ENCODE measurements at regions not wholly inside any gene's neighbourhood (a gene's known extent, or its start where the extent isn't known, plus 50 kb on each side); places are given as distances from the start of the nearest gene placed in this dataset.
"Not testable (repeated sequence)": the region's sequence is repeated elsewhere in the genome, so short reads cannot be mapped to it uniquely, and the experiment has no call there.

GRCh38 chr2:89767572-89768435, 1076.3 kb downstream of the RPIA start:
- Histone ChIP-seq H3K27ac (no peak overlapping the region), H3K9ac (ENCODE audit: insufficient read length) (no peak overlapping the region), H3K9me3 (ENCODE audit: low read depth, low read length) (no peaks in the 10 kb centered on the region), H3K36me3 (ENCODE audit: insufficient read depth, low read length) (no peaks in the 10 kb centered on the region), H3K4me3 (no peak overlapping the region)
- DNase-seq (ENCODE audit: low read depth, low spot score) = no peak
- no peak for TF ChIP-seq POLR2AphosphoS5 (IDR thresholded peaks at IDR 0.05; ENCODE audit: borderline replicate concordance, low read depth, low read length)
- TF ChIP-seq FOXP2 (optimal IDR thresholded peaks at IDR 0.05; ENCODE audit: control extremely low read depth, extremely low read length, insufficient read depth) = no peak
- peak; percentile 99 for TF ChIP-seq EZH2 (IDR thresholded peaks at IDR 0.05)

GRCh38 chr2:89775885-89776284, 1084.4 kb downstream of the RPIA start:
- no peaks in the 10 kb centered on the region; the same call in 1 of the 2 replicates for H3K9me3 ChIP-seq (ENCODE audit: low read depth, low read length)
- no peak for TF ChIP-seq EZH2 (IDR thresholded peaks at IDR 0.05)
- no peak overlapping the region for H3K4me3 ChIP-seq
- no peak overlapping the region for H3K9ac ChIP-seq (ENCODE audit: insufficient read length)
- DNase-seq (ENCODE audit: low read depth, low spot score) = no peak
- H3K36me3 ChIP-seq (ENCODE audit: insufficient read depth, low read length) = no peaks in the 10 kb centered on the region
- no peak overlapping the region for H3K27ac ChIP-seq

GRCh38 chr2:89780318-89780717, 1088.8 kb downstream of the RPIA start:
- H3K4me3 ChIP-seq = no peak overlapping the region
- H3K36me3 ChIP-seq (ENCODE audit: insufficient read depth, low read length) = no peaks in the 10 kb centered on the region
- no peaks in the 10 kb centered on the region; the same call in 1 of the 2 replicates for H3K9me3 ChIP-seq (ENCODE audit: low read depth, low read length)
- DNase-seq (ENCODE audit: low read depth, low spot score) = no peak
- H3K9ac ChIP-seq (ENCODE audit: insufficient read length) = no peak overlapping the region
- H3K27ac ChIP-seq = no peak overlapping the region
- TF ChIP-seq FOXP2 (optimal IDR thresholded peaks at IDR 0.05; ENCODE audit: control extremely low read depth, extremely low read length, insufficient read depth) = no peak
- TF ChIP-seq POLR2AphosphoS5 (IDR thresholded peaks at IDR 0.05; ENCODE audit: borderline replicate concordance, low read depth, low read length) = no peak
- TF ChIP-seq EZH2 (IDR thresholded peaks at IDR 0.05) = no peak

- no peak overlapping the region for H3K9ac ChIP-seq (ENCODE audit: insufficient read length)
- H3K9me3 ChIP-seq (ENCODE audit: low read depth, low read length) = no peaks in the 10 kb centered on the region; the same call in 1 of the 2 replicates
- no peaks in the 10 kb centered on the region for H3K36me3 ChIP-seq (ENCODE audit: insufficient read depth, low read length)
- H3K27ac ChIP-seq = no peak overlapping the region
- no peak overlapping the region for H3K4me3 ChIP-seq
- TF ChIP-seq POLR2AphosphoS5 (IDR thresholded peaks at IDR 0.05; ENCODE audit: borderline replicate concordance, low read depth, low read length) (no peak), EZH2 (IDR thresholded peaks at IDR 0.05) (no peak), FOXP2 (optimal IDR thresholded peaks at IDR 0.05; ENCODE audit: control extremely low read depth, extremely low read length, insufficient read depth) (no peak)
- no peak for DNase-seq (ENCODE audit: low read depth, low spot score)
Observed at GRCh38 chr2:89781962-89782361, 1090.5 kb downstream of the RPIA start.

GRCh38 chr2:89784960-89785359, 1093.5 kb downstream of the RPIA start:
- no peak for DNase-seq (ENCODE audit: low read depth, low spot score)
- Histone ChIP-seq H3K36me3 (ENCODE audit: insufficient read depth, low read length) (no peaks in the 10 kb centered on the region), H3K9me3 (ENCODE audit: low read depth, low read length) (no peaks in the 10 kb centered on the region), H3K9ac (ENCODE audit: insufficient read length) (no peak overlapping the region), H3K27ac (no peak overlapping the region), H3K4me3 (no peak overlapping the region)
- TF ChIP-seq FOXP2 (optimal IDR thresholded peaks at IDR 0.05; ENCODE audit: control extremely low read depth, extremely low read length, insufficient read depth) (no peak), EZH2 (IDR thresholded peaks at IDR 0.05) (no peak), POLR2AphosphoS5 (IDR thresholded peaks at IDR 0.05; ENCODE audit: borderline replicate concordance, low read depth, low read length) (no peak)

GRCh38 chr2:89785528-89785927, 1094.1 kb downstream of the RPIA start:
- H3K27ac ChIP-seq; H3K9ac ChIP-seq (ENCODE audit: insufficient read length); H3K36me3 ChIP-seq (ENCODE audit: insufficient read depth, low read length); H3K9me3 ChIP-seq (ENCODE audit: low read depth, low read length); H3K4me3 ChIP-seq; DNase-seq (ENCODE audit: low read depth, low spot score): not testable (repeated sequence)

- DNase-seq (ENCODE audit: low read depth, low spot score); H3K27ac ChIP-seq; H3K4me3 ChIP-seq; H3K9ac ChIP-seq (ENCODE audit: insufficient read length); H3K9me3 ChIP-seq (ENCODE audit: low read depth, low read length); H3K36me3 ChIP-seq (ENCODE audit: insufficient read depth, low read length): not testable (repeated sequence)
Observed at GRCh38 chr2:89786642-89787041, 1095.2 kb downstream of the RPIA start.

- H3K4me3 ChIP-seq; H3K9me3 ChIP-seq (ENCODE audit: low read depth, low read length); H3K27ac ChIP-seq; H3K36me3 ChIP-seq (ENCODE audit: insufficient read depth, low read length); DNase-seq (ENCODE audit: low read depth, low spot score); H3K9ac ChIP-seq (ENCODE audit: insufficient read length): not testable (repeated sequence)
Observed at GRCh38 chr2:89795530-89795929, 1104.1 kb downstream of the RPIA start.

GRCh38 chr2:89797320-89798038, 1106.0 kb downstream of the RPIA start:
- H3K9me3 ChIP-seq (ENCODE audit: low read depth, low read length) = peaks cover 2% of the 10 kb centered on the region; the same call in 1 of the 2 replicates

GRCh38 chr2:89801207-89801606, 1109.7 kb downstream of the RPIA start:
- not testable (repeated sequence) for H3K27ac ChIP-seq; H3K9ac ChIP-seq (ENCODE audit: insufficient read length); DNase-seq (ENCODE audit: low read depth, low spot score); H3K9me3 ChIP-seq (ENCODE audit: low read depth, low read length); H3K4me3 ChIP-seq; H3K36me3 ChIP-seq (ENCODE audit: insufficient read depth, low read length)

More at GRCh38 chr2:89797320-89798038, 1106.0 kb downstream of the RPIA start:
- Histone ChIP-seq H3K27ac (no peak overlapping the region), H3K4me3 (no peak overlapping the region), H3K36me3 (ENCODE audit: insufficient read depth, low read length) (no peaks in the 10 kb centered on the region), H3K9ac (ENCODE audit: insufficient read length) (no peak overlapping the region)
- TF ChIP-seq EZH2 (IDR thresholded peaks at IDR 0.05) (no peak), POLR2AphosphoS5 (IDR thresholded peaks at IDR 0.05; ENCODE audit: borderline replicate concordance, low read depth, low read length) (no peak), FOXP2 (optimal IDR thresholded peaks at IDR 0.05; ENCODE audit: control extremely low read depth, extremely low read length, insufficient read depth) (no peak)
- DNase-seq (ENCODE audit: low read depth, low spot score) = no peak

- not testable (repeated sequence) for H3K9ac ChIP-seq (ENCODE audit: insufficient read length); H3K9me3 ChIP-seq (ENCODE audit: low read depth, low read length); H3K36me3 ChIP-seq (ENCODE audit: insufficient read depth, low read length); DNase-seq (ENCODE audit: low read depth, low spot score); H3K27ac ChIP-seq; H3K4me3 ChIP-seq
Observed at GRCh38 chr2:89806363-89806762, 1114.9 kb downstream of the RPIA start.

Data from SK-N-MC (cell line).